ENCODE measurements at regions not wholly inside any gene's neighbourhood (a gene's known extent, or its start where the extent isn't known, plus 50 kb on each side); places are given as distances from the start of the nearest gene placed in this dataset.

DNA sequence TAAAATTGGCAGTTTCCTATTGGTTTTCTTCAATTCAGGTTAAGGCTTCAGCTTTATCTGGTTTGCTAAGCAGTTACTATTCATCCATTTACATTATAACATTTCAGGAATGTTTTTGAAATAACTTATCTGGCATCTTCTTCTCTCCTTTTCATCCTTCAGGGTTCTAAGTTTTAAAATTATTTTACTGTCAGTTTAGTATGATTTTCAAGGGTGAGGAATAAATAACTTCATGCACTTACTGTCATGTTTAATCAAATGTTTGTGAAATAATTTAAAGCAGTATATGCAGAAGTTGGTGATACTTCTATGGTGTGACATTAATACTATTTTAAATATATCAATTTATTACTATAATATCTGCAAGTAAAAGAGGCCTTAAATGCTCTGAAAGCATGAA, 338.1 kb upstream of the MMS22L start:
- no peak for DNase-seq

DNA sequence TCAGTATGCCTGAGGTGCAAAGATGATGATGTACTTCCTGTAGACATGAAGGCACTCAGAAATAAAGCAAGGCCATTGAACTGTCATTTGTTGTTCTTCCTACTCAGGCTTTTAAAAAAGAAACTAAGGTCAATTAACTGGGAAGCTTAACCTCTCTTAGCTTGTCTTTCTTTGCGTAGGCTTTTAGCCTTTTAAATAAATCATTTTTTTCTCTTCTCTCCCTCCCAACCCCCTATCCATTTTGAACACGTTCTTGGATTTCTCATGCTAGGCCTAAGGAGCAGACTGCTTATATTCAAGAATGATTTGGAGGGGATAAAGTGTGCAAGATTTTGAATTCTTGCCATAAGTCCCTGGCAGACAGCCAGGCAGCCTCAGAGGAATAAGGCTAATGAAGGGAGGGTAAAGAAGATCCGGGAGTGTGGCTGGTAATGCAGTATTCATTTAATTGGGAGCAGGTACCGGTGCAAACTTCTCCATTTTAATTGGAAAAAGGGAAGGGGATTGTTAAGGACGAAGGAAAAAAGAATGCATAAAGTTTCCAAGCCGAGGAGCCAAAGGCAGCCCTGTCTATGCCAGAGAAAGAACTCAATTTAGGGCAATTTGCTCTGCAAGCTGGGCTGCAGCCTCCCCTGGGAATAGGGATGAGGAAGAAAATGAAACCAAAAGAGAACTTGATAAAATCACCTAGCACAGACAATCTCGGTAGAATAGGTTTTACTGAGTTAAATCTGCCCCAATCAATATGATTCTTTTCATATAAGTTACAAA, 343.8 kb upstream of the MMS22L start:
- DNase-seq: no peak

DNA sequence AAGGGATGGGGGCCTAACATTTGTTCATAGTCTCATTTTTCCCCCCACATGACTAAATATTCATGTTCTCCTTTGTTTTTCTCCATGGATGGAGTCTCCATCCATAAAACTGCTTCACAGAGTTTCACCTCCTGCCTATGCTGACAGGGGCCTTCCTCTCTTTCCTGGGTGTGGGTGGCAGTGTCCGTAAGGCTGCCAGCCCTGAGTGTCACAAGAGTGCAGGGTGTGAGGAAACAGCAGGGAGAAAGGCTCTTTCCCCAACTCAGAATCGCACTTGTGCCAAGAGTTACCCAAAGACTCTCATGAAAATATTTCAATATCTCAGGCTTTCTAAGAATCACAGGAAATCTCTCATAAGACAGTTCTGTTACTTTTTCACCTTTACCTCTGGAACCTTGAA, 346.2 kb upstream of the MMS22L start:
- no peak for DNase-seq

DNA sequence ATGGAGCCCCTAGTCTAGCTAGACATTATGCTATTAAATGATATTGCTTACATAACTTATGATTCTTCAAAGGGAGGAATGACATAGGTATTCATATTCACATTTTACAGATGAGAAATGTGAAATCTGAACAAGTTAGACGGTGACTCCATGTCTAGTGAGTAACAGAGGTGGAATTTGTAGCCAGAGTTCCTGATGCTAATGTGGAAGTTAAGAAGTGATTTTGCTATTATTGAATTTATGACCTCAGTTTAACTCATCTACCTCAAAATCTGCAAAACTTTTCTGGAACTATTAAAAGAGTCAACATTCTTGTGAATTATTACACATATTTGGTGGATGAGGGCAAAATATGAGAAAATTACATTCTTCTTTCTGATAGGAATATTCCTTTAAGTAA, 347.6 kb upstream of the MMS22L start:
- DNase-seq: no peak

DNA sequence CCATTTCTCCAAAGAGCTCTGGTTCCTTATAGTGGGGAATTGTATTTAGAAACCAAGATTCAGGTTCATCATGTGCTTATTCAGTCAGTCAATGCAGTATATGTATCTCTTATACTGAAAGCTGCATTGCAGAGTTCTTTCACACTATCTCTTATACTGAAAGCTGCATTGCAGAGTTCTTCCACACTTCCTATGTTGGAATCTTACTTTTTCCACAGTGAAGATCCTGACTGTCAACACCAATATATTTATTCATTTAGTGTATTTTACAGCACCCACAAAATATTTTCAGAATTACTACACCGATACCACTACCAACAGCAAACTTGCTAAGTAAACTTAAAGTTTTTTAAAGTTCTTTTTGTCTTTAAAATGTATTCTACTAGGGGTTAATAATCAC, 349.3 kb upstream of the MMS22L start:
- no peak for DNase-seq

DNA sequence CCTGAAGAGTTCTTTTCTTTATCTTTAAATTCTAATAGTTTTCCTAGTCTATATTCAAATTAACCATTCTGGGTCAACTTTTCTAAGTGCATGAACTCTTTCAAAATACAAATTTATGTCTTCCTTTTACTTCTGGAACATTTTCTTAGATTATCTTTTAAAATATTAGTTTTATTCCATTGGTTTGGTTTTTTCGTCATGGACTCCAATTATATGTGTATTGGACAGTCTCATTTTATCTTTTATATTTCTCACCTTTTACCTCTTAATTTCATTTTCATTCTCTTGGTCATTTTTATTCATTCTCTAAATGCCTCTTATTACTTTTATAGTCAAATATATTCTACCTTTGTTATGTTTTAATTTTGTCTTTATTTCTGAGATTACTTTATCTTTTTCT, 356.7 kb upstream of the MMS22L start:
- DNase-seq: no peak

DNA sequence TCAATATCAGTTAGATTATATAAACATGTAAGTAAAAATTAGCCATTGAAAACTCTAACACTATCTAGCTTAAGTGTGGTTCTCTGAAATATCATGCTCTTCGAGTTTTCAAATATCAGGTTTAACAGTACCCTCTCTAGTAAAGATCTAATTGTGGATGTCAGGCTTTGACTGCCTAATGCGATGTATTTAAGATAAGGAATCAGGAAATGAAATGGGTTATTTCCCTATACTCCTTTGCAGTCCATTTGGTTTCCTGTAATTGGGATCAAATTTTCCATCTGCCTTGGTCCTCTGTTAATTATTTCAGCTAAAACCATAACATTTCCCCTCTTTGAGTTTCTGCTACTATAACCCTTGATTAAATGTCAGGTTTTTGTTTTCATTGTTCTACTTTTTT, 361.3 kb upstream of the MMS22L start:
- no peak for DNase-seq

DNA sequence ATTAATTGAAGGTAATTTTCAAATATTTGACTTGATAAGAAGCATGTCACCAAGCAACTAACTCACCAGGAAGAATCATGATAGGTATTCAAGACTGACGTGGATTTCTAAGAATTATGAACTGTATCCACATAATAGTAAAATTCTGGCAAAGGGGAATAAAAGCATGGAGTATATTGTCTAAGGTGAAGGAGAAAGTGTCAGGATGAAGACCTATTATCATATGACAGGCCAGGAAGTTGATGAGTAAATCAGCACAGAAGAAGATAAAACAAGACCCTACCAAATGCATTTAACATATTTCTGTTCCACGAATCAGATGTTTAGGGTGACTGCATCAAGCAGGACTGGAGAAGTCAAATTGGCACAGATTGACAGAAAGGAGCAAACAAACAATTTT, 362.7 kb upstream of the MMS22L start:
- DNase-seq: no peak

DNA sequence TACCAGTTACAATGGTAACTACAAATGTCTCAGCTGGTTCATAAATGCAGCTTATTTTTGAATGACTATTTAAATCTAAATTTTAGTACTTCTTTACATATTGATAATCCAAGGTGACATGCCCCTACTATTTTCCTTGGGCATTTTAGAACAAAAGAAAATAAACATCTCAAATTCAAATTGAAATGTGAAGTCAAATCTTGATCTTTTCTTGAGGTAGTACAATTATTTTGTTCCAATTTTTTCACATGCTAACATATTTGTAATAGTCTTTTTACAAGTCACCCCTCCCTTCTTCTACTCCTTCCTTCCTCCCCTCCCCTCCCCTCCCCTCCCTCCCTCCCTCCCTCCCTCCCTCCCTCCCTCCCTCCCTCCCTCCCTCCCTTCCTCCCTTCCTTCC, 370.1 kb upstream of the MMS22L start:
- DNase-seq: no peak

DNA sequence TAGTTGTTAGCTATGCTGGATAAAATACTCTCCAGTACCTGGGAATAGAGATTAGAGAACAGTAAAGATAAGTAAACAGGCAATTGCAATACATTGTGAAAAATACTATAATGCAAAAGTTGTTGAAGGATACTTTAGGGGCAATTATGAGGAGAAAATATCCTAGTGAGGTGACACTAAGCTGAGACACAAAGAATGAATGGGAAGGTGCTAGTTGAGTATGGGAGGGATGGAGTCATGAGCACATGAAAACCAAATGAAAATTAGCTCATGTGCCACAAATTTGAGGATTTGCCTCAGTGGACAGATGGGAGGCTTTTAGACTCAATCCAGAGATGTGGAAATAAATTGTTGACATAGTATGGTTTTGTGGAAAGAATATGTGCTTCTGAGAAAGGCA, 370.5 kb upstream of the MMS22L start:
- DNase-seq: no peak

DNA sequence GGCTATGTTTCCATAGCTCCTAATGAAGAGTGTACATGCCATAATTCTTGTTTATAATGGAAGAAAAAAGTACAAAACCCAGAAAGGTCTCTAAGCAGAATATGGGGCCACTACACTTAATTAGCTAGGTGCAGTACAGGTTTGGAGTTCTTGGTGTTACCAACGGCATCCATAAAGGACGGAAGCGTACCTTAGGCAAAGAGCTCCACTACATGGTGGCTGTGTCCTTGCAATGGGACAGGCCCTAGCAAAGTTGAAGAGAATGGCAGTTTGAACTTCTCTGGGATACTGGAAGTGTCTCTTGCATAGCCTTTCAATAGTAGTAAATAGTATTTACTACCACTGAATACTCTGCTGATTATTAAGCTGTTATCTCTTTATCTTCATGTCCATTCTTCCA, 371.7 kb upstream of the MMS22L start:
- no peak for DNase-seq

DNA sequence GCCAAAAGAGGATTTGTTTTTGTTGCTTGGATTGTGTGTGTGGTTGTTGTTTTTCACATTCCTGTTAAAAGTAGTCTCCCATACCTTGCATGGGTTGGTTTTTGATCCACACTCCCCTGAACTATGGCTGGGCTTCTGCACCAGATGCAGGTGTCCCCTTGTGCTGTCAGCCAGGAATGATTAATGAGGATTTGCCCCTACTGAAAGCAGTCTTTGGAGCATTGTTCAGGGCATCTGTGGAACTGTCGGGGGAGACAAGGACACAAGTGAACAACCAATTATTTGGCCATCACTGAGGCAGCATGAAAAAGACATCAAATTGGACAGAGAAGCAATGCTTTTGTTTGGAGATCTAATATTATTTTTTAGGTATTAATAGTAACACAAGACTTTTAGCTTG, 373.2 kb upstream of the MMS22L start:
- DNase-seq: no peak

DNA sequence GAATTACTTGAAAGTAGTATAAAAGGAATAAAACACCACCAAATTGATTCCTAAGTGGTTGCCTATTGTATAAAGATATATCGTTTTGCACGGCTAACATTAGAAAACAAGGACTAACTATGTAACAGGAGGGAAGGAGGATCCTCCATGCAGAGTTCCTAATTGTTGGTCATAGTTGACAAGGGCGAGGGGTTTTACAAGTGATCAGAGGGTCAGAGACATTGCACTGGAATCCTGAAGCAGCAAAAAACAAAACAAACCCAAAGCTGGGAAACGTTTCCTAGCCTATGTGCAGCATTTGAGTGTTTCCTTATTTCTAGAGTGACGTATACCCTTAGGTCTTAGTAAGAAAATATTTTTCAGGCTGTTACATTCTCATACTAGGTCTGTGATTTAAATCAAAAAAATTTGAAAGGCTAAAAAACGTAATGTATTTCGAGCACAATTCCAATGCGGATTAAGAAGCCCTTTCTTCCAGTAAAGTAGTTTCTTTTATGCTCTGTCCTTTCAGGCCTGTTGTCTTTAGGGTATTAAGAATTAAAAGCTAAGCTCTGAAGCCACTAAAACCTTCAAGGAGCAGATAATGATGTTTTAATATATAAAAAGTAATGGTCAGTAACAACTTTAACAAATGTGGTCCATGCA, 373.8 kb upstream of the MMS22L start:
- DNase-seq: no peak

DNA sequence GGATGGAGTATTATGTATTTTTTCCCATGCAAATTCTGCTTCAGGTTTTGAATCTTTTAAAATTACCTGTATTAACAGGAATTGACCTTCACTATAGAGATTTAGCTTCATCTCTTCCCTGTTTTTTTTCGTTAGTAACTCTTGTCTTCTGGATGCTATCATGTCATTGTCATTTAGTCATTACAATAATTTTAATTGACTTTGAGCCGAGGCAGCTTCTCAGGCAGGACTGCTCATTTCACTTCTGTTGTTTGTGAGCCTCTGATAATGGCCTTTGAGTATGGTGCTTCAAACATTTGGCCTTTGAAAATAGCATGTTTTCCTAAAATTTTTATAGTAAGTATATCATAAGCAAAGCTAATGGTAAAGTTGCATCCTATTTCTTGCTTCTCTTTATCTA, 375.1 kb upstream of the MMS22L start:
- DNase-seq: no peak

DNA sequence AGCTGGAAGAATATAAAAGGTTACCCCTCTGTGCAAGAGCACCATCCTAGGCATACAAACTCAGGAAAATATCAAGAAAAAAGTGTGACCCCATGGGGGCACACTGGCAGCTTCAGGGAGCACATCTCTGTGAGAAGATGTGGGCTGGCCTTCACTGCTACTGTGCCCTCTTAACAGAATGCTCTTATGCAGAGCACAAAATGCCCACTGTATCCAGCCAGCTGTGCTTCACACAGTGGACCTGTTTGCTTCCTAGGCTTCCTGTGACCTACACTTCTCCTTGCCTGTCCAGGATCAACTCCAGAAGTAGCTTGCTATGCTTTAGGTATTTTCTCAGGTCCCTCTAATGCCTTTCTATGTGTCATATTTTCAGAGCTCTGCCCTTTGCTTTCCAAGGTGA, 380.2 kb upstream of the MMS22L start:
- DNase-seq: no peak

DNA sequence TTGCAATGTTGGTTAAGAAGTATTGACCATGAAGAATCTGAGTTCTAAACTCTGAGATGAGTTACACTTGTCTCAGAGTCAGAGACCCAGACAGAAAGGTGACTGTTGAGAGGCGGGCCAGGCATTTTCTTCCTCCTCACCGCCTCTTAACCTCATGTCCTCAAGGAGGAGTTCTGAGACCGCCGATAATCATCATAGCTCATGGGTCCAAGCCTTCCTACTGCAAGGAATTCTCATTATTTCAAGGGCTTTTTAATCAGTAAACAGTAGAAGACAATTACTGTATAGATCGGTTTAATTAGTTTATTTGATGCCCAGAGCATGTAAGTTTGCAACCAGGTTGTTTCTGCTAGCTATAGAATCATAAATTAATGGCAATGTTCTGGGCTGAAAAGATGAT, 382.4 kb upstream of the MMS22L start:
- no peak for DNase-seq

DNA sequence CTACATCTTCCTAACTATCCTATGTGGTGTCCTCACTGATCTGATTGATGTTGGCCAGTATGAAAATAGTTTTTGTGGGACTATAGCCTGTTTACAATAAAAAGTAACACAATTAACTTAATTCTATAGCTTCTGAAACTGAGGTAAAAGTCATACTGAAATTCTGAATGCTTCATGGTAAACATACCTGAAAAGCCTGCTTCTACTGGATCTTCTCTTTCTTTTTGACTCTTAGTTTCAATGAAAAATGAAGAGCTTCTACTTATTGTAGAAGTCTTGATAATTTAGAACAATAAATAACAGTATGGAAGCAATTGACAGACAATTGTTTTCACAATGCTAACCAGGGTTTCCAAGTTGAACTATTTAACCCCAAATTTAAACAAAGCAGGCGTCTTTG, 383.9 kb upstream of the MMS22L start:
- DNase-seq: no peak

DNA sequence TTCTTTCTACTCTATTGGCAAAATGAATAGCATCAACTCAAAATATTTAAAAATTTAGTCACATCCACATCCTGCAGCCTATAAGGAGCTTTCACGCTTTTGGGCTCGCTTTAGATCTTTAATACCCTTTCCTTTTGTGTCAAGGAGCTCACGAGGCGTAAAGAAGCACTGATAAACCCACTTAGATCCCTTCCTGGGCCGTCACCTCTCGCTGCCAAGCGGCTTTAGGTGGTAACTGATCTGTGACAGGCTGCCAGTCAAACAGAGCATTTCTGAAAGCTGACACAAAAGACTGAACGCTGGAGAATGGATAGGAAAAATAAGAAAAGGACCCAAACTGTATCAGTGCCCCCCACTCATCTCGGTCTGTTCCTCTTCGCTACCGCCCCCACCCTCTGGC, 385.7 kb upstream of the MMS22L start:
- DNase-seq: no peak

DNA sequence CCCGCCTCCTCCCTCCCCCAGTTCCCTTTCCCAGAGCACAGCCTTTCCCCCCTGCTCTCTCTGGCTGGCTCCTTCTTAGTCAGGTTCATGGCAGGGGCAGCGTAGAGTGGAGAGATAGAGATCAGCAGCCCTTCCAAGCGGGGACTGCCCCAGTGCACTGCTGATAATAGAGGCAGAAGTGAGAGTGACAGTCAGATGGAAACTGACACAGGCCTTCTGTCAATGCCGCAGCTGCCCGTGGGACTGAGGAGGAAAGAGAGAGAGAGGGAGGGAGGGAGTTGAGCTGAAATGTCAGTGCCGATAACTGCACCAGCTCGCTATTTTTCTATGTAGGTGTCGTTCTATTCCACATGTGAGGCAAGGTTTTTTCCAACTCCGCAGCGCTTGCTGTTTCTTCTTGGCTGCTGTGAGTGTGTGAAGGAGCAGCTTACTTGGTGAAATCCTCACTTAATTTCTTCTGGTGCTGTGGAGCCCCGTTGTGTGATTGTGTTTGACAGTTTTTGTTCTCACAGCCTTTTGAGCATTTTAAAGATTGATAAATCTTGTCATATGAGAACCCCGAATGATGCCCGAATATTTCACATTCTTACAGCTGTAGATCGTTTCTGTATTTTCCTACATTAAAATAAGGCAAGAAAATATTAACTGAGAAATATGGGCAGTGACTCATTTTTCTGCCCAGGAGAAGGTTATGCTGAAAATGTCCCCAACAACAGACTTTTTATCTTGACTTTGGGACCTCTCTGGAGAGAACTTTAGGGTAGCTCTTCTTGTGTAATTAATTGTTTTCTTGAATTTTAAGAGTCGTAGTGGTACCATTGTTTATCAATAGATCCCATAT, 386.4 kb upstream of the MMS22L start:
- no peak for DNase-seq

DNA sequence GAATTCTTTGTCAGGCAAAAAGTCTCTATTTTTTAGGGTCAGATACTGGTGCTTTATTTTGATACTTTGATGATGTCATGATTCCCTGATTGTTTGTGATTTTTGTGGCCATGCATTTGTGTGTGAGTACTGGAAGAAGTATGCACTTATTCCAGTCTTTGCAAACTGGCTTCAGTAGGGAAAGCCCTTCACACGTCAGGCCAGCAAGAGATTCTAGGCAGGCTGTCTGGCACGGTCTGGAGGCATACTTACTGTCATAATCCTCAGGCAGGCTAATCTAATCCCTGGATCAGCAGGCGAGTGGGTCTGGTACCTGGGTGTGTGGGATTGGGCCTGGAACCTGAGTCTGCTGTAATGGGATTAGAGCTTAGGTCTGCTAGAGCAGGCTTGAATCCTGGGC, 391.8 kb upstream of the MMS22L start:
- no peak for DNase-seq

DNA sequence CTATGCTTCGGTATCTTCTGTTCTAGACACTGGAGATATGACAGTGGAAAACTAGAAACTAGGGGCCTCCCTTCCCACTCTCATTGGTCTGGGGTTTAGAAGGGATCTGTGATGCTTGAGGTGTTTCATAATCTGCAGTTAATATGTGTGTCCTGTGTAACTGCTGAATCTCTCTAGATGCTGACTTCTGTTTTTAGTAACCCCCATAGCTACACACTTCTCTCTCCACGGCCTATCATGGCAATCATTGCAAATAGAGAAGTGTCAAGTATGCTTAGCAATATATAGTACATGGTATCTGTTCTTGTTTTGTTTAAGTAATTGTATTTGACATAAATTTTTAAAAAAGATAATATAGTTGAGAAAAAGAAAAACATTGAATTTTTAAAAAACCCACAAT, 394.6 kb upstream of the MMS22L start:
- no peak for DNase-seq

DNA sequence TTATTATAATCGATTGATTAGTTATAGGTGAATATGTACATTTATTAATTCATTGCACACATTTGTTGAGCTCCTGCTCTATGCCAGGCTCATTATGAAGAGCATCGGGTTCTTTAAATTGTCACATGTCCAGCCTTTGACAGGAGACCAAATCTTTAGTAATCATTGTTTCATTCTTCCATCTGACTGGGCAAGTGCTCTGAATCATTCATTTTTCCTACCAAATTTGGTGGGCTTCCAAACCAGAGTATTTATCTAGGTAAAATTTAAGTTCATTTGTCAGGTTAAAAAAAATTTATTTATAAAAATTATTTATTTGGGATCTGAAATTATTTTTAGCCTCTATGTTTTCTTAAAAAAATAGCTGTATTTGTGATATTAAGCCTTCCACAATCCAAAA, 404.9 kb upstream of the MMS22L start:
- no peak for DNase-seq

DNA sequence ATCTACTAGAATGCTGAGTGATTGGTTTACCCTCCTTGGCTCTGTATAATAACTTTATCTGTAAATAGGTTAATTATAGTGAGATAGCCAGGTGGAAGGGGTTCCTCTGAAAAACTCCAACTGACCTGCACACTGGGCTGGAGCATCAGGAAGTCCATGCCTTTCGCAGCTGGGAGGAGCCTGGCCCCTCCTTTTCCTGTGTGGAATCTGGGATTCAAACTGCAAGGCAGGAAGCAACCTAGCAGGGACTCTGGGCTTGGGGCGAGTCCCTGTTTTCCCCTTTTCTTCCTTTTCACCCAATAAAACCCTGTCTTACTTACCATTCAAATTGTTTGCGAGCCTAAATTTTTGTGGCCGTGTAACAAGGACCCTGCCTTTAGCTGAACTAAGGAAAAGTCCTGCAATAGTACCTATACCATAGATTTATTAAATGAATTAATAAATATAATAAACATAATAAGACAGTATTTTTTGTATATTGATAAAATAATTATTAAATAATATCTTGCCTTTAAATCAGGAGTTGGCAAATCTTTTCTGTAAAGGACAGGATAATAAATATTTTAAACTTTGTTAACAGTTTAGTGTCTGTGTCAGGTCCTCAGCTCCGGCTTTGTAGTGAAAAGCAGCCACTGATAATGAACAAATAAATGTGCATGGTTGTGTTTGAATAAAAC, 406.2 kb upstream of the MMS22L start:
- DNase-seq: no peak

DNA sequence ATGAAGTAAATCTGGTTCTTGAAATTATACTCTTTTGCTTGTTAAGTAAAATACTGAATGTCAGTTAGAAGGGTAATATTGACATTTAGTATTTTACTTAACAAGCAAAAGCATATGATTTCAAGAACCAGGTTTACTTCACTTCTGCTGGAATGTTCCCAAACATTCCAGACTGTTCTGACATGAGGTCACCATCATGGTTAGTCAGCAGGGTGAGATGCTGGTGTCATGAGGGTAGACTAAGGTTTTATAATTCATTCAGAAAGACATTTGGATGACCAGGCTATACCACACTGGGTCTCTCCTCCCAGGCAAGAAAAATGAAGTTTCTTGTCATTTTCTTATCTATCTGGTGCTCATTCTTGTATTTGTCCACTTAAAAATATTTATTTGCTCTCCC, 414.4 kb upstream of the MMS22L start:
- DNase-seq: no peak

Measured in activated CD8-positive, alpha-beta memory T cell treated with anti-CD3 and anti-CD28 coated beads for 24 hours (primary cell).